HepG2 (cell line): ENCODE measurements at regions not wholly inside any gene's neighbourhood (a gene's known extent, or its start where the extent isn't known, plus 50 kb on each side); places are given as distances from the start of the nearest gene placed in this dataset.

ENCODE experiments used
- ATAC-seq: fragments of 200-7000 bp; cut with Tn5 transposase; 3 replicates; pipeline ENCODE4 v1.9.1; 2020; ENCODE audit warnings: mild to moderate bottlenecking, moderate library complexity
- BruUV-seq: library from RNA; stranded (reverse); fragments of 400-500 nt; replicated peaks from 2 replicates; lab custom pipeline; 2021; lab: Mats Ljungman, UMichigan
- CTCF ChIA-PET: fragments of 300-600 bp; formaldehyde crosslinking; extraction: SDS; loops from one replicate; lab custom pipeline; 2021; ENCODE audit warnings: low total read pairs, inconsistent platforms, low intra/inter-chr PET ratio; lab: Yijun Ruan, JAX
- POLR2A ChIA-PET: fragments of 350-600 bp; sonication (Branson Sonifier 250); formaldehyde crosslinking; loops from one replicate; lab custom pipeline; 2020; ENCODE audit warnings: antibody characterized with exemption, inconsistent platforms; lab: Yijun Ruan, JAX
- DNase-seq: peaks from one replicate; pipeline ENCODE4 v3.0.0-alpha.2; 2015; ENCODE audit warnings: low spot score
- FAIRE-seq: peaks from 3 replicates; lab custom pipeline; 2011; peaks lifted over from hg19 to GRCh38; lab: Jason Lieb, UNC
- H2AFZ ChIP-seq: one replicate; pipeline ENCODE4 v1.6.1; 2011; ENCODE audit warnings: low read length, inconsistent platforms
- H3K27ac ChIP-seq: fragments of 300-600 bp; 3 replicates; pipeline ENCODE4 v1.8.0; 2011; ENCODE audit warnings: mixed run types, mild to moderate bottlenecking, mixed read lengths, low read length, inconsistent platforms; ENCODE audit not compliant: insufficient read depth; ENCODE audit errors: extremely low read length
- H3K27me3 ChIP-seq, 2 experiments: fragments of 200-600 bp in 1 of 2; 2 replicates in 1 of 2; 3 replicates in 1 of 2; pipeline versions ENCODE4 v1.6.0 to v1.8.0; 2011; ENCODE audit warnings: low read length in 2 of 2, mild to moderate bottlenecking in 2 of 2, moderate library complexity in 2 of 2, inconsistent platforms in 1 of 2; ENCODE audit not compliant: insufficient read depth in 2 of 2, control insufficient read depth in 1 of 2
- H3K36me3 ChIP-seq, 2 experiments: fragments of 200-600 bp in 1 of 2; replicated peaks in 1 of 2; 2 replicates in 1 of 2; 3 replicates in 1 of 2; pipeline versions ENCODE4 v1.5.1 to v1.8.0; 2011; ENCODE audit warnings: low read length in 2 of 2, inconsistent platforms in 1 of 2; ENCODE audit not compliant: insufficient read depth in 2 of 2, control insufficient read depth in 1 of 2
- H3K4me1 ChIP-seq: 2 replicates; pipeline ENCODE4 v1.5.1; 2012; ENCODE audit warnings: low read length, inconsistent platforms; ENCODE audit not compliant: insufficient read depth
- H3K4me2 ChIP-seq: 2 replicates; pipeline ENCODE4 v1.6.0; 2011; ENCODE audit warnings: low read depth, low read length, inconsistent platforms
- H3K4me3 ChIP-seq, 3 experiments: fragments of 200-600 bp in 1 of 3; sonication (generic), shearing (Covaris generic) in 1 of 3; replicated peaks in 1 of 3; 2 replicates each; pipeline ENCODE4 v1.5.1; 2011 to 2016; ENCODE audit warnings: low read length in 3 of 3, inconsistent platforms in 2 of 3, low read depth in 2 of 3, mild to moderate bottlenecking in 2 of 3, control low read depth in 1 of 3, mixed read lengths in 1 of 3; ENCODE audit not compliant: insufficient read depth in 1 of 3
- H3K79me2 ChIP-seq: one replicate; pipeline ENCODE4 v1.6.1; 2011; ENCODE audit warnings: low read length, inconsistent platforms; ENCODE audit not compliant: insufficient read depth
- H3K9ac ChIP-seq: 2 replicates; pipeline ENCODE4 v1.6.0; 2011; ENCODE audit warnings: mild to moderate bottlenecking, low read depth, low read length, inconsistent platforms; ENCODE audit not compliant: insufficient read depth
- H3K9me3 ChIP-seq: 2 replicates; pipeline ENCODE4 v1.5.1; 2012; ENCODE audit warnings: mild to moderate bottlenecking, low read length
- H4K20me1 ChIP-seq: 2 replicates; pipeline ENCODE4 v1.6.0; 2011; ENCODE audit warnings: inconsistent platforms, mild to moderate bottlenecking, low read length, moderate library complexity; ENCODE audit not compliant: insufficient read depth
- DNMT3B ChIP-seq: conservative IDR thresholded peaks from 2 replicates; pipeline ENCODE4 v1.6.1; 2016; ENCODE audit warnings: missing biosample characterization, control low read depth
- GATA4 ChIP-seq: sonication (generic); IDR thresholded peaks from 2 replicates; pipeline ENCODE4 v1.6.1; 2016; ENCODE audit warnings: antibody characterized with exemption, low read depth, borderline replicate concordance
- RAD21 ChIP-seq: fragments of 450-650 bp; formaldehyde crosslinking; IDR thresholded peaks from 2 replicates; pipeline ENCODE4 v1.5.0; 2020; ENCODE audit warnings: mild to moderate bottlenecking
- ZSCAN20 ChIP-seq: sonication (generic); formaldehyde crosslinking; IDR thresholded peaks from 2 replicates; pipeline ENCODE4 v1.4.0; 2020; ENCODE audit warnings: missing genetic modification reagents, mild to moderate bottlenecking, borderline replicate concordance
- WGBS: methylation state at CpG from one replicate; pipeline ENCODE4 v1.1.6; 2017; ENCODE audit warnings: low lambda C conversion rate; 5-methylcytosine and 5-hydroxymethylcytosine counted together
- in situ Hi-C: cut with HindIII; loops from 2 replicates; pipeline ENCODE4 v1.10.0; 2017; ENCODE audit warnings: low pct_unique_long_range_greater_than_20kb; ENCODE audit not compliant: extremely low pct_ligation_motif_present
- intact Hi-C: fragments of 100-400 bp; cut with micrococcal nuclease; formaldehyde crosslinking; loops from one replicate; pipeline ENCODE4 v1.10.0; 2022; ENCODE audit not compliant: unreplicated experiment
- TF ChIP-seq, protein P1 (sequence below): sonication (generic); formaldehyde crosslinking; IDR thresholded peaks from 2 replicates; pipeline ENCODE4 v1.5.1; 2020; ENCODE audit warnings: mild to moderate bottlenecking, missing genetic modification reagents
- TF ChIP-seq, protein P2 (sequence below): sonication (generic); formaldehyde crosslinking; IDR thresholded peaks from 2 replicates; pipeline ENCODE4 v1.5.0; 2020; ENCODE audit warnings: mild to moderate bottlenecking, missing genetic modification reagents, moderate library complexity

DNA sequence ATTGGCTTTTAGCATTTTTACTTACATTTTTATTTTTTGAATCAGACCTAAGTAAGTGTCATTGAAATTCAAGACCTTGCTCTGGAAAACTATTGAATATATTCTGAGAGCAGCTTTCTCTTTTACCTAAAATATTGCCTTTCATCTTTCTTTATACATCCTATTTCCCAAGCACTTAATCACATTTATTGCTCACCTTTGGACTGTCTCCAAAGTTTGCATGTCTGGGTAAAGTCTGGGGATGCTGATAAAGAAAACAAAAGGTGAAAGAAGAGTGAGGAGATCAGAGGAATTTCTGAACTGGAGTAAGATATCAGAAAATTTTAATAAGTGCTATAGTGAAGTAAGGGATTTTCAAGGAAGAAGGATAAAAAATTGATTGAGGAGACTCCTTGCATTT, 308.5 kb upstream of the AADAT start:
- in situ Hi-C loops = no loop called here
- BruUV-seq = no TSS peak
- no peaks in the 10 kb centered on the region for H3K27me3 ChIP-seq
- TF ChIP-seq, protein P1, sequence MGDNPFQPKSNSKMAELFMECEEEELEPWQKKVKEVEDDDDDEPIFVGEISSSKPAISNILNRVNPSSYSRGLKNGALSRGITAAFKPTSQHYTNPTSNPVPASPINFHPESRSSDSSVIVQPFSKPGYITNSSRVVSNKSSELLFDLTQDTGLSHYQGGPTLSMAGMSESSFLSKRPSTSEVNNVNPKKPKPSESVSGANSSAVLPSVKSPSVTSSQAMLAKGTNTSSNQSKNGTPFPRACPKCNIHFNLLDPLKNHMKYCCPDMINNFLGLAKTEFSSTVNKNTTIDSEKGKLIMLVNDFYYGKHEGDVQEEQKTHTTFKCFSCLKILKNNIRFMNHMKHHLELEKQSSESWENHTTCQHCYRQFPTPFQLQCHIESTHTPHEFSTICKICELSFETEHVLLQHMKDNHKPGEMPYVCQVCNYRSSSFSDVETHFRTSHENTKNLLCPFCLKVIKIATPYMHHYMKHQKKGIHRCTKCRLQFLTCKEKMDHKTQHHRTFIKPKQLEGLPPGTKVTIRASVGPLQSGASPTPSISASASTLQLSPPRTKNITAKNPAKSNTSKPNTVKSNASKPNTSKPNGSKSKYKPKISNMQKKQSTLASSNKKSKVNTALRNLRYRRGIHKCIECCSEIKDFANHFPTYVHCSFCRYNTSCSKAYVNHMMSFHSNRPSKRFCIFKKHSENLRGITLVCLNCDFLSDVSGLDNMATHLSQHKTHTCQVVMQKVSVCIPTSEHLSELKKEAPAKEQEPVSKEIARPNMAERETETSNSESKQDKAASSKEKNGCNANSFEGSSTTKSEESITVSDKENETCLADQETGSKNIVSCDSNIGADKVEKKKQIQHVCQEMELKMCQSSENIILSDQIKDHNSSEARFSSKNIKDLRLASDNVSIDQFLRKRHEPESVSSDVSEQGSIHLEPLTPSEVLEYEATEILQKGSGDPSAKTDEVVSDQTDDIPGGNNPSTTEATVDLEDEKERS (CRISPR knock-in tag) = no peak
- TF ChIP-seq ZSCAN20 = no peak
- TF ChIP-seq, protein P2, sequence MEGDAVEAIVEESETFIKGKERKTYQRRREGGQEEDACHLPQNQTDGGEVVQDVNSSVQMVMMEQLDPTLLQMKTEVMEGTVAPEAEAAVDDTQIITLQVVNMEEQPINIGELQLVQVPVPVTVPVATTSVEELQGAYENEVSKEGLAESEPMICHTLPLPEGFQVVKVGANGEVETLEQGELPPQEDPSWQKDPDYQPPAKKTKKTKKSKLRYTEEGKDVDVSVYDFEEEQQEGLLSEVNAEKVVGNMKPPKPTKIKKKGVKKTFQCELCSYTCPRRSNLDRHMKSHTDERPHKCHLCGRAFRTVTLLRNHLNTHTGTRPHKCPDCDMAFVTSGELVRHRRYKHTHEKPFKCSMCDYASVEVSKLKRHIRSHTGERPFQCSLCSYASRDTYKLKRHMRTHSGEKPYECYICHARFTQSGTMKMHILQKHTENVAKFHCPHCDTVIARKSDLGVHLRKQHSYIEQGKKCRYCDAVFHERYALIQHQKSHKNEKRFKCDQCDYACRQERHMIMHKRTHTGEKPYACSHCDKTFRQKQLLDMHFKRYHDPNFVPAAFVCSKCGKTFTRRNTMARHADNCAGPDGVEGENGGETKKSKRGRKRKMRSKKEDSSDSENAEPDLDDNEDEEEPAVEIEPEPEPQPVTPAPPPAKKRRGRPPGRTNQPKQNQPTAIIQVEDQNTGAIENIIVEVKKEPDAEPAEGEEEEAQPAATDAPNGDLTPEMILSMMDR = no peak
- no peak for DNase-seq
- H3K27ac ChIP-seq = no peak overlapping the region
- POLR2A ChIA-PET = no interaction called here
- intact Hi-C loops = no loop called here
- no peaks in the 10 kb centered on the region for H3K9me3 ChIP-seq
- ATAC-seq = no peak
- CTCF ChIA-PET = no interaction called here
- no peaks in the 10 kb centered on the region for H4K20me1 ChIP-seq
- no peak overlapping the region for H3K9ac ChIP-seq
- H3K79me2 ChIP-seq = no peaks in the 10 kb centered on the region
- no peak overlapping the region for H3K4me3 ChIP-seq
- no peak for FAIRE-seq
- no peaks in the 10 kb centered on the region for H3K36me3 ChIP-seq
- no peaks in the 10 kb centered on the region for H3K4me1 ChIP-seq
- H2AFZ ChIP-seq = no peak overlapping the region
- no peak overlapping the region for H3K4me2 ChIP-seq

DNA sequence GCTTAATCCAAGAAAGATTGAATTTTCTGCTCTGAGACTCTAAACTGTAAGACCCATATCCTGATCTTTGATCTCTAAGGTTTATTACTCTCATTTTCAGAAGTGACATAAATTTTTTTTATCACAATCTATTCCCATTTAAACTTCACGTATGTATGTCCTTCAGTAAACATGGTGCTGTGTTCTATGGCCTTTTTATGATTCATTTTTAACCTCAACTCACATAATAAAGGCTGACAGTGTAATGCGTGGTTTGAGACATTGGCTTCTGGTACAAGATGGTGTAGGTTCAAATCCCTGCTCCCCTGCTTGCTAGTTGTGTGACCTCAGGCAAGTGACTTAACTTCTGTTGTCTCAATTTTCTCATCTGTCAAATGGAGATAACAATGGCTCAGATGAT, 306.0 kb upstream of the AADAT start:
- H3K4me3 ChIP-seq = no peak overlapping the region
- H3K9ac ChIP-seq = no peak overlapping the region
- no peaks in the 10 kb centered on the region for H4K20me1 ChIP-seq
- FAIRE-seq (no peak), ATAC-seq (no peak), DNase-seq (no peak)
- no TSS peak for BruUV-seq
- ChIA-PET CTCF (no interaction called here), POLR2A (no interaction called here)
- H3K27me3 ChIP-seq = no peaks in the 10 kb centered on the region; a peak in 1 of 5 replicates
- in situ Hi-C loops (no loop called here), intact Hi-C loops (no loop called here)
- H3K4me1 ChIP-seq = no peaks in the 10 kb centered on the region
- no peak overlapping the region for H2AFZ ChIP-seq
- 2% methylated on average over 2 of the region's 2 CpGs for WGBS
- no peak overlapping the region for H3K4me2 ChIP-seq
- no peak for TF ChIP-seq GATA4
- no peak for TF ChIP-seq DNMT3B (CRISPR knock-in tag)
- TF ChIP-seq RAD21 (CRISPR knock-in tag) = no peak
- no peaks in the 10 kb centered on the region for H3K36me3 ChIP-seq
- H3K79me2 ChIP-seq = no peaks in the 10 kb centered on the region
- no peak overlapping the region for H3K27ac ChIP-seq
- no peaks in the 10 kb centered on the region for H3K9me3 ChIP-seq
